ENCODE measurements at regions not wholly inside any gene's neighbourhood (a gene's known extent, or its start where the extent isn't known, plus 50 kb on each side); places are given as distances from the start of the nearest gene placed in this dataset.

GRCh38 chr3:168655611-168656010 is 559.9 kb upstream of the GOLIM4 start:
- Histone ChIP-seq H3K27me3 (ENCODE audit: control insufficient read depth, insufficient read depth, low read length) (no peaks in the 10 kb centered on the region), H3K4me1 (ENCODE audit: control insufficient read depth, insufficient read depth, low read length) (no peaks in the 10 kb centered on the region)

DNA sequence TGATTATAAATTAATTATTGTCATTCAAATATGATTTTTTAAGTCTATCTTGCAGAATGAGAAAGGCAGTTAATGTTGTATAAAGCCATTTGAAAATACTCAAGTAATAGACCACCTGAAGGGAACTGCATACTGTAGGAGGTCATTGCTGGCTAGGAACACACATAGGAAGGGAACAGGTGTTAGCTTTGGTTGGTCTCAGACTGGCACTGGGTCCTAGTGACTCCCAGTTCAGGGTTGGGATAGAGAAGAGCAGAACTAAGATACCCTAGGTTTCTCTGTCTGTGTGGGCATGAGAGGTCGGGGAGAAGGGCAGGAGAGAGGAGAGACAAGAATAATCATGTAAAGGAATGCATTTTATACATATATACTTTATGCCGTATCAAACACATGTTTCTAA is 559.0 kb upstream of the GOLIM4 start:
- H3K36me3 ChIP-seq (ENCODE audit: control insufficient read depth, insufficient read depth, low read length) = no peaks in the 10 kb centered on the region

More at GRCh38 chr3:168655611-168656010, 559.9 kb upstream of the GOLIM4 start:
- H3K36me3 ChIP-seq (ENCODE audit: control insufficient read depth, insufficient read depth, low read length) = no peaks in the 10 kb centered on the region
- H3K9ac ChIP-seq (ENCODE audit: low read length) = no peak overlapping the region
- no peak overlapping the region for H3K4me3 ChIP-seq (ENCODE audit: low read length)
- H3K9me3 ChIP-seq (ENCODE audit: control insufficient read depth, low read length) = no peaks in the 10 kb centered on the region

GRCh38 chr3:168653255-168653654 is 557.5 kb upstream of the GOLIM4 start:
- Histone ChIP-seq H3K4me3 (ENCODE audit: low read length) (no peak overlapping the region), H3K9me3 (ENCODE audit: control insufficient read depth, low read length) (no peaks in the 10 kb centered on the region), H3K36me3 (ENCODE audit: control insufficient read depth, insufficient read depth, low read length) (no peaks in the 10 kb centered on the region), H3K27me3 (ENCODE audit: control insufficient read depth, insufficient read depth, low read length) (no peaks in the 10 kb centered on the region), H3K9ac (ENCODE audit: low read length) (no peak overlapping the region), H3K4me1 (ENCODE audit: control insufficient read depth, insufficient read depth, low read length) (no peaks in the 10 kb centered on the region)

More for the DNA sequence above, 559.0 kb upstream of the GOLIM4 start:
- Histone ChIP-seq H3K4me3 (ENCODE audit: low read length) (no peak overlapping the region), H3K4me1 (ENCODE audit: control insufficient read depth, insufficient read depth, low read length) (no peaks in the 10 kb centered on the region), H3K9ac (ENCODE audit: low read length) (no peak overlapping the region), H3K9me3 (ENCODE audit: control insufficient read depth, low read length) (no peaks in the 10 kb centered on the region), H3K27me3 (ENCODE audit: control insufficient read depth, insufficient read depth, low read length) (no peaks in the 10 kb centered on the region)

- Histone ChIP-seq H3K9me3 (ENCODE audit: control insufficient read depth, low read length) (no peaks in the 10 kb centered on the region), H3K36me3 (ENCODE audit: control insufficient read depth, insufficient read depth, low read length) (no peaks in the 10 kb centered on the region), H3K4me3 (ENCODE audit: low read length) (no peak overlapping the region), H3K4me1 (ENCODE audit: control insufficient read depth, insufficient read depth, low read length) (no peaks in the 10 kb centered on the region), H3K9ac (ENCODE audit: low read length) (no peak overlapping the region), H3K27me3 (ENCODE audit: control insufficient read depth, insufficient read depth, low read length) (no peaks in the 10 kb centered on the region)
Measured at GRCh38 chr3:168648321-168648720, 552.6 kb upstream of the GOLIM4 start.

- Histone ChIP-seq H3K4me3 (ENCODE audit: low read length) (no peak overlapping the region), H3K27me3 (ENCODE audit: control insufficient read depth, insufficient read depth, low read length) (no peaks in the 10 kb centered on the region), H3K36me3 (ENCODE audit: control insufficient read depth, insufficient read depth, low read length) (no peaks in the 10 kb centered on the region), H3K4me1 (ENCODE audit: control insufficient read depth, insufficient read depth, low read length) (no peaks in the 10 kb centered on the region), H3K9me3 (ENCODE audit: control insufficient read depth, low read length) (no peaks in the 10 kb centered on the region), H3K9ac (ENCODE audit: low read length) (no peak overlapping the region)
Measured at GRCh38 chr3:168647582-168647981, 551.9 kb upstream of the GOLIM4 start.

DNA sequence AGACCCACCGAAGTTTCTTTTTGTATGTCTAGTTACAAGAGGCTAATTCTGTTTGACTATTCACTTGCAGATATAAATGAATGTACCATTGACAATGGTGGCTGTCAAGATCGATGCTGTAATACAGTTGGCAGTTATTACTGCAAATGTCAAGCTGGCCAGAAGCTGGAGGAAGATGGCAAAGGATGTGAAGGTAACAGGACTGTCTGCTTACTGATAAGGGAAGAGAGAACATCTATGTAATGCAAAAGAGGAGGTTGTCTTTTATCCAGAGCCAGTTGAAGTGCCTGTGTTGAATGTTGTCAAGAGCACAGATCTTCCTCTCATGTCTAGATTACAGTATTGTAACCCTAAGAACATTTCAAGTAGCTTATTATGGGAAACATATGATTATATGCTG is 549.5 kb upstream of the GOLIM4 start:
- H3K4me1 ChIP-seq (ENCODE audit: control insufficient read depth, insufficient read depth, low read length) = no peaks in the 10 kb centered on the region
- no peak overlapping the region for H3K9ac ChIP-seq (ENCODE audit: low read length)
- H3K4me3 ChIP-seq (ENCODE audit: low read length) = no peak overlapping the region
- H3K9me3 ChIP-seq (ENCODE audit: control insufficient read depth, low read length) = no peaks in the 10 kb centered on the region
- H3K36me3 ChIP-seq (ENCODE audit: control insufficient read depth, insufficient read depth, low read length) = no peaks in the 10 kb centered on the region
- H3K27me3 ChIP-seq (ENCODE audit: control insufficient read depth, insufficient read depth, low read length) = no peaks in the 10 kb centered on the region

- Histone ChIP-seq H3K9me3 (ENCODE audit: control insufficient read depth, low read length) (no peaks in the 10 kb centered on the region), H3K36me3 (ENCODE audit: control insufficient read depth, insufficient read depth, low read length) (no peaks in the 10 kb centered on the region), H3K4me1 (ENCODE audit: control insufficient read depth, insufficient read depth, low read length) (no peaks in the 10 kb centered on the region), H3K9ac (ENCODE audit: low read length) (no peak overlapping the region), H3K27me3 (ENCODE audit: control insufficient read depth, insufficient read depth, low read length) (no peaks in the 10 kb centered on the region), H3K4me3 (ENCODE audit: low read length) (no peak overlapping the region)
Measured at GRCh38 chr3:168628549-168628948, 532.8 kb upstream of the GOLIM4 start.

- Histone ChIP-seq H3K9me3 (ENCODE audit: control insufficient read depth, low read length) (no peaks in the 10 kb centered on the region), H3K9ac (ENCODE audit: low read length) (no peak overlapping the region), H3K27me3 (ENCODE audit: control insufficient read depth, insufficient read depth, low read length) (no peaks in the 10 kb centered on the region), H3K4me1 (ENCODE audit: control insufficient read depth, insufficient read depth, low read length) (no peaks in the 10 kb centered on the region), H3K36me3 (ENCODE audit: control insufficient read depth, insufficient read depth, low read length) (no peaks in the 10 kb centered on the region), H3K4me3 (ENCODE audit: low read length) (no peak overlapping the region)
Measured at GRCh38 chr3:168625477-168625876, 529.8 kb upstream of the GOLIM4 start.

GRCh38 chr3:168624892-168625448 is 529.2 kb upstream of the GOLIM4 start:
- H3K9me3 ChIP-seq (ENCODE audit: control insufficient read depth, low read length) = no peaks in the 10 kb centered on the region
- H3K36me3 ChIP-seq (ENCODE audit: control insufficient read depth, insufficient read depth, low read length) = no peaks in the 10 kb centered on the region
- no peaks in the 10 kb centered on the region for H3K27me3 ChIP-seq (ENCODE audit: control insufficient read depth, insufficient read depth, low read length)
- H3K4me1 ChIP-seq (ENCODE audit: control insufficient read depth, insufficient read depth, low read length) = no peaks in the 10 kb centered on the region
- no peak overlapping the region for H3K4me3 ChIP-seq (ENCODE audit: low read length)
- H3K9ac ChIP-seq (ENCODE audit: low read length) = no peak overlapping the region

DNA sequence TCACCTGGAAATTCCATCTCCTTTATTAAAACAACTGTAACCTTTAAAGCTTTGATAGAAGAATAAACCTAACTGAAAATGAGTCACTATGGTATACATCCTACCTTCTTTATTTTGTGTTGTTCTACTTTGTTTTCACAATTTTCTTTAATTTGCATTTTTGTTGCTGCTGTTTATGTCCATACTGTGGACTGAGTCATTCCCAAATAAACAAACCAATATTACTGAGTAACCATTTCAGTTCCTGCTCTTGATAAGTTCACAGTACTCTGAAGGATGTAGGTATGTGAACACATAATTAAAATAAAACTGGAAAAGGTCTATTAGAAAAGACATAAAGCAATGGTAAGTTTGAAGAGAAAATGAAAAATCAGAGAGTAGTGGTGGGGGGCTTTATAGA is 528.5 kb upstream of the GOLIM4 start:
- H3K4me3 ChIP-seq (ENCODE audit: low read length) = no peak overlapping the region
- H3K9ac ChIP-seq (ENCODE audit: low read length) = no peak overlapping the region
- no peaks in the 10 kb centered on the region for H3K4me1 ChIP-seq (ENCODE audit: control insufficient read depth, insufficient read depth, low read length)
- no peaks in the 10 kb centered on the region for H3K36me3 ChIP-seq (ENCODE audit: control insufficient read depth, insufficient read depth, low read length)
- H3K9me3 ChIP-seq (ENCODE audit: control insufficient read depth, low read length) = no peaks in the 10 kb centered on the region
- no peaks in the 10 kb centered on the region for H3K27me3 ChIP-seq (ENCODE audit: control insufficient read depth, insufficient read depth, low read length)

GRCh38 chr3:168622795-168623194 is 527.1 kb upstream of the GOLIM4 start:
- H3K36me3 ChIP-seq (ENCODE audit: control insufficient read depth, insufficient read depth, low read length) = no peaks in the 10 kb centered on the region
- no peak overlapping the region for H3K4me3 ChIP-seq (ENCODE audit: low read length)
- H3K9ac ChIP-seq (ENCODE audit: low read length) = no peak overlapping the region
- H3K4me1 ChIP-seq (ENCODE audit: control insufficient read depth, insufficient read depth, low read length) = no peaks in the 10 kb centered on the region
- no peaks in the 10 kb centered on the region for H3K9me3 ChIP-seq (ENCODE audit: control insufficient read depth, low read length)
- no peaks in the 10 kb centered on the region for H3K27me3 ChIP-seq (ENCODE audit: control insufficient read depth, insufficient read depth, low read length)

- no peaks in the 10 kb centered on the region for H3K36me3 ChIP-seq (ENCODE audit: control insufficient read depth, insufficient read depth, low read length)
- no peak overlapping the region for H3K9ac ChIP-seq (ENCODE audit: low read length)
- no peaks in the 10 kb centered on the region for H3K9me3 ChIP-seq (ENCODE audit: control insufficient read depth, low read length)
- H3K27me3 ChIP-seq (ENCODE audit: control insufficient read depth, insufficient read depth, low read length) = no peaks in the 10 kb centered on the region
- H3K4me3 ChIP-seq (ENCODE audit: low read length) = no peak overlapping the region
- no peaks in the 10 kb centered on the region for H3K4me1 ChIP-seq (ENCODE audit: control insufficient read depth, insufficient read depth, low read length)
Measured at GRCh38 chr3:168620854-168621253, 525.1 kb upstream of the GOLIM4 start.

- H3K9me3 ChIP-seq (ENCODE audit: control insufficient read depth, low read length) = no peaks in the 10 kb centered on the region
- H3K9ac ChIP-seq (ENCODE audit: low read length) = no peak overlapping the region
- H3K4me3 ChIP-seq (ENCODE audit: low read length) = no peak overlapping the region
- no peaks in the 10 kb centered on the region for H3K4me1 ChIP-seq (ENCODE audit: control insufficient read depth, insufficient read depth, low read length)
- H3K27me3 ChIP-seq (ENCODE audit: control insufficient read depth, insufficient read depth, low read length) = no peaks in the 10 kb centered on the region
- H3K36me3 ChIP-seq (ENCODE audit: control insufficient read depth, insufficient read depth, low read length) = no peaks in the 10 kb centered on the region
Measured at GRCh38 chr3:168618827-168619470, 523.2 kb upstream of the GOLIM4 start.
